Keratinocyte (primary cell): ENCODE measurements at regions not wholly inside any gene's neighbourhood (a gene's known extent, or its start where the extent isn't known, plus 50 kb on each side); places are given as distances from the start of the nearest gene placed in this dataset.

ENCODE experiments used
- DNase-seq: peaks from one replicate; pipeline ENCODE4 v3.0.0-alpha.2; 2011; ENCODE audit warnings: low read depth, missing footprints, low spot score
- FAIRE-seq: peaks from 2 replicates; lab custom pipeline; 2011; peaks lifted over from hg19 to GRCh38; lab: Jason Lieb, UNC
- H2AFZ ChIP-seq: 2 replicates; pipeline ENCODE4 v1.6.0; 2012; ENCODE audit warnings: low read length, control low read depth, inconsistent platforms; ENCODE audit not compliant: control insufficient read depth
- H3K27ac ChIP-seq: 2 replicates; pipeline ENCODE4 v1.5.1; 2011; ENCODE audit warnings: low read length; ENCODE audit not compliant: control insufficient read depth, insufficient read depth
- H3K27me3 ChIP-seq: 3 replicates; pipeline ENCODE4 v1.6.0; 2011; ENCODE audit warnings: low read length; ENCODE audit not compliant: control insufficient read depth, insufficient read depth; ENCODE audit errors: extremely low read depth
- H3K36me3 ChIP-seq, 2 experiments: 2 replicates in 1 of 2; 3 replicates in 1 of 2; pipeline ENCODE4 v1.5.1; 2011; ENCODE audit warnings: low read length in 2 of 2, mild to moderate bottlenecking in 1 of 2; ENCODE audit not compliant: control insufficient read depth in 2 of 2, insufficient read depth in 2 of 2; ENCODE audit errors: extremely low read depth in 1 of 2
- H3K4me1 ChIP-seq: 3 replicates; pipeline ENCODE4 v1.5.1; 2011; ENCODE audit warnings: low read length; ENCODE audit not compliant: control insufficient read depth, insufficient read depth; ENCODE audit errors: extremely low read depth
- H3K4me2 ChIP-seq: 3 replicates; pipeline ENCODE4 v1.6.0; 2011; ENCODE audit warnings: low read depth, low read length; ENCODE audit not compliant: control insufficient read depth, insufficient read depth; ENCODE audit errors: extremely low read depth
- H3K4me3 ChIP-seq, 3 experiments: fragments of 200-600 bp in 1 of 3; sonication (generic) in 1 of 3; 2 replicates in 2 of 3; 3 replicates in 1 of 3; pipeline ENCODE4 v1.5.1; 2011 to 2016; ENCODE audit warnings: low read length in 3 of 3, mild to moderate bottlenecking in 3 of 3, control low read depth in 2 of 3, inconsistent platforms in 1 of 3, low read depth in 1 of 3, mixed read lengths in 1 of 3, mixed run types in 1 of 3, moderate library complexity in 1 of 3; ENCODE audit not compliant: control insufficient read depth in 2 of 3, insufficient read depth in 2 of 3; ENCODE audit errors: extremely low read depth in 1 of 3
- H3K79me2 ChIP-seq: 2 replicates; pipeline ENCODE4 v1.6.0; 2012; ENCODE audit warnings: low read length; ENCODE audit not compliant: control insufficient read depth, insufficient read depth
- H3K9ac ChIP-seq: 3 replicates; pipeline ENCODE4 v1.6.0; 2011; ENCODE audit warnings: low read length; ENCODE audit not compliant: control insufficient read depth, insufficient read depth; ENCODE audit errors: extremely low read depth
- H3K9me1 ChIP-seq: 3 replicates; pipeline ENCODE4 v1.6.0; 2011; ENCODE audit warnings: low read length; ENCODE audit not compliant: control insufficient read depth, insufficient read depth; ENCODE audit errors: extremely low read depth
- H3K9me3 ChIP-seq: 2 replicates; pipeline ENCODE4 v1.5.1; 2012; ENCODE audit warnings: low read depth, low read length; ENCODE audit not compliant: control insufficient read depth
- H4K20me1 ChIP-seq: 3 replicates; pipeline ENCODE4 v1.6.0; 2011; ENCODE audit warnings: low read length; ENCODE audit not compliant: control insufficient read depth, insufficient read depth; ENCODE audit errors: extremely low read depth
- EZH2 ChIP-seq: IDR thresholded peaks from one replicate; pipeline ENCODE4 v1.6.1; 2012; ENCODE audit warnings: inconsistent platforms, mild to moderate bottlenecking, low read length, moderate library complexity
- dilution Hi-C: fragments of 300-500 bp; cut with MboI; formaldehyde crosslinking; loops from one replicate; pipeline ENCODE4 v1.7.0; 2020; ENCODE audit warnings: low sequenced_read_pairs; ENCODE audit not compliant: extremely low pct_ligation_motif_present
- TF ChIP-seq, protein P1 (sequence below), 3 experiments: IDR thresholded peaks in 1 of 3; conservative IDR thresholded peaks in 1 of 3; optimal IDR thresholded peaks in 1 of 3; 2 replicates in 2 of 3; 3 replicates in 1 of 3; pipeline versions ENCODE3 to v1.5.1; 2011; ENCODE audit warnings: low read length in 3 of 3, mild to moderate bottlenecking in 3 of 3, moderate library complexity in 2 of 3, control low read depth in 1 of 3, inconsistent platforms in 1 of 3; ENCODE audit not compliant: insufficient read depth in 2 of 3; ENCODE audit errors: extremely low read depth in 1 of 3

DNA sequence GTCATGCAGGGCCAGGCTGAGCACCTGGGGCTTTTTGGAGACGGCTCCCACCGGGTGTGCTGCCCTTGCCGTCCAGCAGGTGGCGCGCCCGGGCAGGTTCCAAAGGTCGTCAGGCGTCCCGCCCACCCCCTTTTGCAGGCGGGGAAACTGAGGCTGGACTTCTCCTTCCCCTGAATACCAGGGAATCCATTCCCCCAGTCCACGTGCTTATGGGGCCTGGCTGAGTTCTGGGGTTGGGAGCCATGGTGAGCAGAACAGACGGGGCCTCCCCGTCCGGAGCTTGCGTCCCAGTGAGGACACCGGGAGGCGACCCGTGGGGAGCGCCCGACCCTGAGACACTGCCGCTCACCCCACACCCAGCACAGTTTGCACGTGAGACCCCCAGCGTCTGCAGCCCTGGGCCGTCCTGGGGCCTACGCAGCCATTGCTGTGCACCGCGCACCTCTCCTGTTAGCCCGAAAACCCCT lies 51.8 kb upstream of the JPH3 start:
- no peak overlapping the region for H2AFZ ChIP-seq
- no peak overlapping the region for H3K4me2 ChIP-seq
- H3K9ac ChIP-seq: no peak overlapping the region
- H3K4me1 ChIP-seq: peaks cover 6% of the 10 kb centered on the region
- FAIRE-seq (no peak), DNase-seq (no peak)
- peaks cover 18% of the 10 kb centered on the region for H3K27me3 ChIP-seq
- H4K20me1 ChIP-seq: no peaks in the 10 kb centered on the region
- no peaks in the 10 kb centered on the region for H3K36me3 ChIP-seq
- H3K79me2 ChIP-seq: no peaks in the 10 kb centered on the region
- no peak overlapping the region for H3K27ac ChIP-seq
- dilution Hi-C loops: no loop called here
- H3K9me1 ChIP-seq: no peaks in the 10 kb centered on the region
- H3K9me3 ChIP-seq: no peaks in the 10 kb centered on the region
- TF ChIP-seq, protein P1, sequence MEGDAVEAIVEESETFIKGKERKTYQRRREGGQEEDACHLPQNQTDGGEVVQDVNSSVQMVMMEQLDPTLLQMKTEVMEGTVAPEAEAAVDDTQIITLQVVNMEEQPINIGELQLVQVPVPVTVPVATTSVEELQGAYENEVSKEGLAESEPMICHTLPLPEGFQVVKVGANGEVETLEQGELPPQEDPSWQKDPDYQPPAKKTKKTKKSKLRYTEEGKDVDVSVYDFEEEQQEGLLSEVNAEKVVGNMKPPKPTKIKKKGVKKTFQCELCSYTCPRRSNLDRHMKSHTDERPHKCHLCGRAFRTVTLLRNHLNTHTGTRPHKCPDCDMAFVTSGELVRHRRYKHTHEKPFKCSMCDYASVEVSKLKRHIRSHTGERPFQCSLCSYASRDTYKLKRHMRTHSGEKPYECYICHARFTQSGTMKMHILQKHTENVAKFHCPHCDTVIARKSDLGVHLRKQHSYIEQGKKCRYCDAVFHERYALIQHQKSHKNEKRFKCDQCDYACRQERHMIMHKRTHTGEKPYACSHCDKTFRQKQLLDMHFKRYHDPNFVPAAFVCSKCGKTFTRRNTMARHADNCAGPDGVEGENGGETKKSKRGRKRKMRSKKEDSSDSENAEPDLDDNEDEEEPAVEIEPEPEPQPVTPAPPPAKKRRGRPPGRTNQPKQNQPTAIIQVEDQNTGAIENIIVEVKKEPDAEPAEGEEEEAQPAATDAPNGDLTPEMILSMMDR (optimal IDR thresholded peaks at IDR 0.05 in 1 of 3, IDR thresholded peaks at IDR 0.05 in 1 of 3, conservative IDR thresholded peaks at IDR 0.05 in 1 of 3; ENCODE audit: extremely low read depth in 1 of 3, insufficient read depth in 2 of 3, low read length in 3 of 3): peak; percentile 78 to 99 (median 81)
- no peak for TF ChIP-seq EZH2
- no peak overlapping the region for H3K4me3 ChIP-seq

DNA sequence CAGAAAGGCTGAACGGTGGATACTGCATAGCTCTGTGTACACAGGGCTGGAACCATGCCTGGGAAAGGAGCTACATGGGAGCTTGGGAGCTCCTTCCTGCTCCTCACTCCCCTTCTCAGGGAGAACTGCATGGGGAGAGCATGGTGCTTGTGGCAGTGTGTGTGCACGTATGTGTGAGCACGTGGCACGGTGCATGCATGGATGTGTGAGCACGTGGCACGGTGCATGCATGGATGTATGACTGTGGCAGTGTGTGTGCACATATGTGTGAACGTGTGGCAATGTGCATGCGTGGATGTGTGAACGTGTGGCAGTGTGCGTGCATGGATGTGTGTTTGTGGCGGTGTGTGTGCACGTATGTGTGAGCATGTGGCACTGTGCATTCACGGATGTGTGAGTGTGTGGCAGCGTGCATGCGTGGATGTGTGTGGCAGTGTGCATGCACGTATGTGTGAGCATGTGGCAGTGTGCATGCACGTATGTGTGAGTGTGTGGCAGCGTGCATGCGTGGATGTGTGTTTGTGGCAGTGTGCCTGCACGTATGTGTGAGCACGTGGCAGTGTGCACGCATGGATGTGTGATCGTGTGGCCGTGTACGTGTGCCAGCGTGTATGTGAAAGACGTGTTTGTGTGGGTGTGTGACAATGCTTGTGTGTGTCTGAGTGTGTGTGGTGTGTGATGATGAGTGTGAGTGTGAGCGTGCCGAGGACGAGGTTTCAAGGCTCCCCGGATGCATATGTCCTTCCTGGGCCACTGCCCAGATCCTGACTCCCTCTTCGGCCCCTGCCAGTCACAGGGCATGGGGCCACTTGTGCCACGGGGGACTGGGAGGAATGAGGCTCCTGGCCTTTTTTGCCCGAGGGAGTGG lies 52.4 kb upstream of the JPH3 start:
- H3K4me1 ChIP-seq: peaks cover 6% of the 10 kb centered on the region
- FAIRE-seq: no peak
- no peak overlapping the region for H3K9ac ChIP-seq
- H3K27ac ChIP-seq: no peak overlapping the region
- no peaks in the 10 kb centered on the region for H4K20me1 ChIP-seq
- peaks cover 16% of the 10 kb centered on the region for H3K27me3 ChIP-seq
- no peaks in the 10 kb centered on the region for H3K9me1 ChIP-seq
- TF ChIP-seq, protein P1 (optimal IDR thresholded peaks at IDR 0.05 in 1 of 3, IDR thresholded peaks at IDR 0.05 in 1 of 3, conservative IDR thresholded peaks at IDR 0.05 in 1 of 3; ENCODE audit: extremely low read depth in 1 of 3, insufficient read depth in 2 of 3, low read length in 3 of 3): peak in 1 of 3 experiments; percentile 24
- no peak for TF ChIP-seq EZH2
- no peak overlapping the region for H3K4me3 ChIP-seq
- H3K79me2 ChIP-seq: no peaks in the 10 kb centered on the region
- H3K4me2 ChIP-seq: no peak overlapping the region
- DNase-seq: no peak
- dilution Hi-C loops: no loop called here
- no peaks in the 10 kb centered on the region for H3K9me3 ChIP-seq
- no peaks in the 10 kb centered on the region for H3K36me3 ChIP-seq
- no peak overlapping the region for H2AFZ ChIP-seq
